Mesenchymal stem cell (in vitro differentiated cells and primary cell): ENCODE measurements at regions not wholly inside any gene's neighbourhood (a gene's known extent, or its start where the extent isn't known, plus 50 kb on each side); places are given as distances from the start of the nearest gene placed in this dataset.

ENCODE experiments used
- DNase-seq: peaks from one replicate; pipeline ENCODE4 v3.0.0-alpha.2; 2013
- H2AFZ ChIP-seq: one replicate; pipeline ENCODE4 v1.6.1; 2013; ENCODE audit warnings: low read depth, mild to moderate bottlenecking, control low read depth, inconsistent platforms, low read length, moderate library complexity
- H2AK5ac ChIP-seq: 2 replicates; pipeline ENCODE4 v1.6.1; 2013; ENCODE audit warnings: low read length, moderate library complexity, mild to moderate bottlenecking, inconsistent platforms; ENCODE audit not compliant: severe bottlenecking
- H2BK120ac ChIP-seq: one replicate; pipeline ENCODE4 v1.6.1; 2013; ENCODE audit warnings: low read depth, mild to moderate bottlenecking, inconsistent platforms, low read length, moderate library complexity
- H2BK12ac ChIP-seq, 2 experiments: one replicate each; pipeline ENCODE4 v1.6.1; 2013; ENCODE audit warnings: inconsistent platforms in 2 of 2, low read length in 2 of 2, mild to moderate bottlenecking in 2 of 2, moderate library complexity in 2 of 2, control low read depth in 1 of 2
- H2BK15ac ChIP-seq: one replicate; pipeline ENCODE4 v1.6.1; 2013; ENCODE audit warnings: mild to moderate bottlenecking, low read depth, inconsistent platforms; ENCODE audit not compliant: poor library complexity, severe bottlenecking
- H2BK5ac ChIP-seq: 2 replicates; pipeline ENCODE4 v1.6.1; 2013; ENCODE audit warnings: low read depth, mild to moderate bottlenecking, low read length, control low read depth, inconsistent platforms; ENCODE audit not compliant: poor library complexity, severe bottlenecking
- H3K14ac ChIP-seq, 2 experiments: one replicate each; pipeline ENCODE4 v1.6.1; 2013; ENCODE audit warnings: inconsistent platforms in 2 of 2, low read length in 2 of 2, control low read depth in 1 of 2, mild to moderate bottlenecking in 1 of 2, moderate library complexity in 1 of 2
- H3K18ac ChIP-seq, 2 experiments: one replicate each; pipeline ENCODE4 v1.6.1; 2013; ENCODE audit warnings: inconsistent platforms in 2 of 2, low read length in 2 of 2, control low read depth in 1 of 2, low read depth in 1 of 2, mild to moderate bottlenecking in 1 of 2
- H3K23ac ChIP-seq, 2 experiments: one replicate each; pipeline ENCODE4 v1.6.1; 2013; ENCODE audit warnings: inconsistent platforms in 2 of 2, low read length in 2 of 2, mild to moderate bottlenecking in 2 of 2, moderate library complexity in 2 of 2, control low read depth in 1 of 2
- H3K27ac ChIP-seq: 2 replicates; pipeline ENCODE4 v1.5.1; 2013; ENCODE audit warnings: mild to moderate bottlenecking, moderate library complexity, low read length, control low read depth, inconsistent platforms; ENCODE audit not compliant: poor library complexity, severe bottlenecking
- H3K27me3 ChIP-seq, 2 experiments: 2 replicates each; pipeline versions ENCODE4 v1.6.1 to v1.7.0; 2013; ENCODE audit warnings: low read length in 2 of 2, mild to moderate bottlenecking in 2 of 2, moderate library complexity in 2 of 2, control low read depth in 1 of 2, inconsistent platforms in 1 of 2; ENCODE audit not compliant: control insufficient read depth in 1 of 2, insufficient read depth in 1 of 2
- H3K36me3 ChIP-seq, 2 experiments: 2 replicates each; pipeline versions ENCODE4 v1.6.1 to v1.7.0; 2013; ENCODE audit warnings: low read length in 2 of 2, control low read depth in 1 of 2, inconsistent platforms in 1 of 2, low read depth in 1 of 2, mild to moderate bottlenecking in 1 of 2; ENCODE audit not compliant: insufficient read depth in 2 of 2, control insufficient read depth in 1 of 2
- H3K4ac ChIP-seq, 2 experiments: one replicate each; pipeline ENCODE4 v1.6.1; 2013; ENCODE audit warnings: inconsistent platforms in 2 of 2, low read length in 2 of 2, mild to moderate bottlenecking in 2 of 2, moderate library complexity in 2 of 2, control low read depth in 1 of 2, low read depth in 1 of 2
- H3K4me1 ChIP-seq: 2 replicates; pipeline ENCODE4 v1.6.1; 2013; ENCODE audit warnings: low read depth, low read length, control low read depth; ENCODE audit not compliant: control insufficient read depth, insufficient read depth
- H3K4me2 ChIP-seq: 2 replicates; pipeline ENCODE4 v1.6.1; 2013; ENCODE audit warnings: low read length, mild to moderate bottlenecking, inconsistent platforms; ENCODE audit not compliant: poor library complexity, severe bottlenecking
- H3K4me3 ChIP-seq, 2 experiments: 2 replicates each; pipeline versions ENCODE4 v1.5.1 to v1.7.0; 2013; ENCODE audit warnings: low read length in 2 of 2, mild to moderate bottlenecking in 2 of 2, control low read depth in 1 of 2, low read depth in 1 of 2; ENCODE audit not compliant: insufficient read depth in 1 of 2
- H3K79me1 ChIP-seq: replicated peaks from 2 replicates; pipeline ENCODE4 v1.6.1; 2013; ENCODE audit warnings: mild to moderate bottlenecking, control low read depth, low read length, inconsistent platforms; ENCODE audit not compliant: poor library complexity, severe bottlenecking
- H3K9ac ChIP-seq: 2 replicates; pipeline ENCODE4 v1.7.0; 2013; ENCODE audit warnings: mild to moderate bottlenecking, low read length, moderate library complexity
- H3K9me3 ChIP-seq: 2 replicates; pipeline ENCODE4 v1.7.0; 2013; ENCODE audit warnings: mild to moderate bottlenecking, low read length; ENCODE audit not compliant: control insufficient read depth
- H4K8ac ChIP-seq: one replicate; pipeline ENCODE4 v1.6.1; 2013; ENCODE audit warnings: inconsistent platforms, mild to moderate bottlenecking, low read length, moderate library complexity
- H4K91ac ChIP-seq: one replicate; pipeline ENCODE4 v1.6.1; 2013; ENCODE audit warnings: mild to moderate bottlenecking, low read length, inconsistent platforms
- WGBS: methylation state at CpG from one replicate; pipeline ENCODE4 v1.1.7; 2013; ENCODE audit warnings: mixed read lengths; 5-methylcytosine and 5-hydroxymethylcytosine counted together

- Histone ChIP-seq H3K4me1 (no peaks in the 10 kb centered on the region), H2BK5ac (no peak overlapping the region), H3K9me3 (no peaks in the 10 kb centered on the region), H3K4me3 (no peak overlapping the region), H2BK120ac (no peak overlapping the region), H4K8ac (no peak overlapping the region), H3K79me1 (no peaks in the 10 kb centered on the region), H3K36me3 (no peaks in the 10 kb centered on the region), H3K18ac (no peak overlapping the region), H3K9ac (no peak overlapping the region), H2AK5ac (no peak overlapping the region), H2BK15ac (no peak overlapping the region), H4K91ac (no peak overlapping the region), H3K23ac (no peak overlapping the region), H3K27ac (no peak overlapping the region), H2BK12ac (no peak overlapping the region), H3K4ac (no peak overlapping the region), H3K4me2 (no peak overlapping the region), H2AFZ (no peak overlapping the region), H3K14ac (no peak overlapping the region), H3K27me3 (no peaks in the 10 kb centered on the region)
- 47% methylated on average over 3 of the region's 3 CpGs for WGBS
- DNase-seq: peak; percentile 10
Measured at GRCh38 chr10:36801660-36802059, 323.7 kb upstream of the ANKRD30A start.

DNA sequence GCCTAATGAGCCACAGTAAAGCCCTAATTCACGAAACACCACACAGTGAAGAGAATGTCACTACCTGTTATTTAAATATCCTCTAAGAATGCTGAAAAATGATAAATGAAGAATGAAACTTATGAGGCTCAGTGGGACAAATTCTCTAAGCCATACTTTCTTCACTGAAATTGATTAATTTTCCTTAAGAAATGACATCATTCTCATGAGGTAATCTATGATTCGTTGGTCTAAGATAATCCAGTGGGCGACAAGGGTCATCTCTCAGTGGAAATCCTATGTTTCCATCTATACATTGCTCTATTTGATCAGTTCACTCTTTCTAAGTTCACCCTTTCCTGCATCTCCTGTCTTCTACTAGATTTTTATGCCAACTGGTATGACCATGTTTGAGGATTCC is 330.4 kb upstream of the ANKRD30A start:
- no peak overlapping the region for H4K91ac ChIP-seq
- no peaks in the 10 kb centered on the region for H3K9me3 ChIP-seq
- H3K79me1 ChIP-seq: no peaks in the 10 kb centered on the region
- H3K9ac ChIP-seq: no peak overlapping the region
- no peak overlapping the region for H2BK5ac ChIP-seq
- no peak overlapping the region for H2BK12ac ChIP-seq
- H2BK15ac ChIP-seq: no peak overlapping the region
- H3K23ac ChIP-seq: no peak overlapping the region
- no peak overlapping the region for H3K14ac ChIP-seq
- no peak overlapping the region for H3K18ac ChIP-seq
- no peak overlapping the region for H2BK120ac ChIP-seq
- no peaks in the 10 kb centered on the region for H3K27me3 ChIP-seq
- H2AFZ ChIP-seq: no peak overlapping the region
- DNase-seq: no peak
- no peak overlapping the region for H3K4ac ChIP-seq
- 87% methylated on average over 2 of the region's 3 CpGs for WGBS
- H3K36me3 ChIP-seq: no peaks in the 10 kb centered on the region
- no peak overlapping the region for H3K27ac ChIP-seq
- no peak overlapping the region for H4K8ac ChIP-seq
- no peak overlapping the region for H3K4me2 ChIP-seq
- H3K4me3 ChIP-seq: no peak overlapping the region
- H2AK5ac ChIP-seq: no peak overlapping the region
- no peaks in the 10 kb centered on the region for H3K4me1 ChIP-seq

GRCh38 chr10:36789974-36790373 is 335.4 kb upstream of the ANKRD30A start:
- no peak overlapping the region for H2BK15ac ChIP-seq
- H2AFZ ChIP-seq: no peak overlapping the region
- H2BK120ac ChIP-seq: no peak overlapping the region
- WGBS: 55% methylated on average over 3 of the region's 4 CpGs
- H2BK5ac ChIP-seq: no peak overlapping the region
- H3K14ac ChIP-seq: no peak overlapping the region
- no peak overlapping the region for H2BK12ac ChIP-seq
- no peak overlapping the region for H4K8ac ChIP-seq
- H3K79me1 ChIP-seq: no peaks in the 10 kb centered on the region
- no peak overlapping the region for H3K27ac ChIP-seq
- H3K36me3 ChIP-seq: no peaks in the 10 kb centered on the region
- H4K91ac ChIP-seq: no peak overlapping the region
- H3K4me3 ChIP-seq: no peak overlapping the region
- H3K23ac ChIP-seq: no peak overlapping the region
- H3K4ac ChIP-seq: no peak overlapping the region
- H3K4me1 ChIP-seq: no peaks in the 10 kb centered on the region
- no peak overlapping the region for H3K18ac ChIP-seq
- H2AK5ac ChIP-seq: no peak overlapping the region
- H3K9me3 ChIP-seq: no peaks in the 10 kb centered on the region
- no peaks in the 10 kb centered on the region for H3K27me3 ChIP-seq
- H3K4me2 ChIP-seq: no peak overlapping the region
- no peak overlapping the region for H3K9ac ChIP-seq
- no peak for DNase-seq

- H2AFZ ChIP-seq: no peak overlapping the region
- no peak overlapping the region for H3K9ac ChIP-seq
- no peaks in the 10 kb centered on the region for H3K9me3 ChIP-seq
- no peak overlapping the region for H3K4ac ChIP-seq
- H4K8ac ChIP-seq: no peak overlapping the region
- H4K91ac ChIP-seq: no peak overlapping the region
- no peaks in the 10 kb centered on the region for H3K27me3 ChIP-seq
- WGBS: no CpG with 5 or more reads among the region's 2 CpGs
- no peak overlapping the region for H2BK5ac ChIP-seq
- H3K14ac ChIP-seq: no peak overlapping the region
- no peak overlapping the region for H2BK15ac ChIP-seq
- no peak overlapping the region for H3K23ac ChIP-seq
- no peak overlapping the region for H2AK5ac ChIP-seq
- no peak overlapping the region for H2BK12ac ChIP-seq
- no peak overlapping the region for H2BK120ac ChIP-seq
- no peak overlapping the region for H3K27ac ChIP-seq
- H3K4me2 ChIP-seq: no peak overlapping the region
- no peak overlapping the region for H3K4me3 ChIP-seq
- H3K79me1 ChIP-seq: no peaks in the 10 kb centered on the region
- H3K4me1 ChIP-seq: no peaks in the 10 kb centered on the region
- no peak overlapping the region for H3K18ac ChIP-seq
- DNase-seq: no peak
- no peaks in the 10 kb centered on the region for H3K36me3 ChIP-seq
Measured at GRCh38 chr10:36788152-36788551, 337.2 kb upstream of the ANKRD30A start.
